ENCODE measurements at regions not wholly inside any gene's neighbourhood (a gene's known extent, or its start where the extent isn't known, plus 50 kb on each side); places are given as distances from the start of the nearest gene placed in this dataset.

GRCh38 chr13:64256751-64257150 is 2841.1 kb upstream of the PCDH20 start:
- Histone ChIP-seq H3K4me3 (ENCODE audit: low read length) (no peak overlapping the region), H3K27me3 (ENCODE audit: control insufficient read depth, insufficient read depth) (no peaks in the 10 kb centered on the region), H3K27ac (ENCODE audit: low read length) (no peak overlapping the region), H3K4me1 (ENCODE audit: control insufficient read depth, insufficient read depth, low read length) (no peaks in the 10 kb centered on the region), H3K9me3 (ENCODE audit: control insufficient read depth, low read length) (no peaks in the 10 kb centered on the region)
- DNase-seq (no peak), ATAC-seq (no peak)
- WGBS: 76% methylated on average over 3 of the region's 3 CpGs
- intact Hi-C loops (cut with DNase I): no loop called here

GRCh38 chr13:64255988-64256387 is 2840.3 kb upstream of the PCDH20 start:
- 87% methylated on average over 1 of the region's 1 CpG for WGBS
- DNase-seq: no peak
- Histone ChIP-seq H3K27me3 (ENCODE audit: control insufficient read depth, insufficient read depth) (no peaks in the 10 kb centered on the region), H3K4me3 (ENCODE audit: low read length) (no peak overlapping the region), H3K9me3 (ENCODE audit: control insufficient read depth, low read length) (no peaks in the 10 kb centered on the region), H3K27ac (ENCODE audit: low read length) (no peak overlapping the region), H3K4me1 (ENCODE audit: control insufficient read depth, insufficient read depth, low read length) (no peaks in the 10 kb centered on the region)
- intact Hi-C loops (cut with DNase I): no loop called here
- ATAC-seq: no peak

- Histone ChIP-seq H3K27ac (ENCODE audit: low read length) (no peak overlapping the region), H3K4me3 (ENCODE audit: low read length) (no peak overlapping the region), H3K27me3 (ENCODE audit: control insufficient read depth, insufficient read depth) (no peaks in the 10 kb centered on the region), H3K4me1 (ENCODE audit: control insufficient read depth, insufficient read depth, low read length) (no peaks in the 10 kb centered on the region), H3K9me3 (ENCODE audit: control insufficient read depth, low read length) (no peaks in the 10 kb centered on the region)
- intact Hi-C loops (cut with DNase I): no loop called here
- DNase-seq: no peak
- ATAC-seq: no peak
Measured at GRCh38 chr13:64248371-64249065, 2832.9 kb upstream of the PCDH20 start.

GRCh38 chr13:64239372-64239771 is 2823.7 kb upstream of the PCDH20 start:
- Histone ChIP-seq H3K4me1 (ENCODE audit: control insufficient read depth, insufficient read depth, low read length) (no peaks in the 10 kb centered on the region), H3K4me3 (ENCODE audit: low read length) (no peak overlapping the region), H3K27me3 (ENCODE audit: control insufficient read depth, insufficient read depth) (no peaks in the 10 kb centered on the region), H3K27ac (ENCODE audit: low read length) (no peak overlapping the region), H3K9me3 (ENCODE audit: control insufficient read depth, low read length) (no peaks in the 10 kb centered on the region)
- 52% methylated on average over 2 of the region's 2 CpGs for WGBS
- intact Hi-C loops (cut with DNase I): no loop called here
- DNase-seq: no peak
- no peak for ATAC-seq

- H3K9me3 ChIP-seq (ENCODE audit: control insufficient read depth, low read length): no peaks in the 10 kb centered on the region
- H3K27ac ChIP-seq (ENCODE audit: low read length): no peak overlapping the region
- no peaks in the 10 kb centered on the region for H3K4me1 ChIP-seq (ENCODE audit: control insufficient read depth, insufficient read depth, low read length)
- intact Hi-C loops (cut with DNase I): no loop called here
- 84% methylated on average over 4 of the region's 4 CpGs for WGBS
- H3K27me3 ChIP-seq (ENCODE audit: control insufficient read depth, insufficient read depth): no peaks in the 10 kb centered on the region
- DNase-seq (no peak), ATAC-seq (no peak)
- H3K4me3 ChIP-seq (ENCODE audit: low read length): no peak overlapping the region
Measured at GRCh38 chr13:64234255-64234654, 2818.6 kb upstream of the PCDH20 start.

GRCh38 chr13:64223016-64223415 is 2807.4 kb upstream of the PCDH20 start:
- Histone ChIP-seq H3K27ac (ENCODE audit: low read length) (no peak overlapping the region), H3K4me1 (ENCODE audit: control insufficient read depth, insufficient read depth, low read length) (no peaks in the 10 kb centered on the region), H3K9me3 (ENCODE audit: control insufficient read depth, low read length) (no peaks in the 10 kb centered on the region), H3K27me3 (ENCODE audit: control insufficient read depth, insufficient read depth) (no peaks in the 10 kb centered on the region), H3K4me3 (ENCODE audit: low read length) (no peak overlapping the region)
- DNase-seq: no peak
- ATAC-seq: no peak
- WGBS: 93% methylated on average over 3 of the region's 3 CpGs
- intact Hi-C loops (cut with DNase I): no loop called here

- no peak for DNase-seq
- intact Hi-C loops (cut with DNase I): no loop called here
- no peak for ATAC-seq
- Histone ChIP-seq H3K9me3 (ENCODE audit: control insufficient read depth, low read length) (no peaks in the 10 kb centered on the region), H3K4me3 (ENCODE audit: low read length) (no peak overlapping the region), H3K27me3 (ENCODE audit: control insufficient read depth, insufficient read depth) (no peaks in the 10 kb centered on the region), H3K27ac (ENCODE audit: low read length) (no peak overlapping the region), H3K4me1 (ENCODE audit: control insufficient read depth, insufficient read depth, low read length) (no peaks in the 10 kb centered on the region)
- WGBS: 89% methylated on average over 9 of the region's 9 CpGs
Measured at GRCh38 chr13:64206430-64207225, 2791.0 kb upstream of the PCDH20 start.

GRCh38 chr13:64202517-64202916 is 2786.9 kb upstream of the PCDH20 start:
- no peak for ATAC-seq
- Histone ChIP-seq H3K4me1 (ENCODE audit: control insufficient read depth, insufficient read depth, low read length) (no peaks in the 10 kb centered on the region), H3K27me3 (ENCODE audit: control insufficient read depth, insufficient read depth) (no peaks in the 10 kb centered on the region), H3K9me3 (ENCODE audit: control insufficient read depth, low read length) (no peaks in the 10 kb centered on the region), H3K27ac (ENCODE audit: low read length) (no peak overlapping the region), H3K4me3 (ENCODE audit: low read length) (no peak overlapping the region)
- intact Hi-C loops (cut with DNase I): no loop called here
- DNase-seq: no peak
- 62% methylated on average over 1 of the region's 1 CpG for WGBS

GRCh38 chr13:64197232-64197631 is 2781.6 kb upstream of the PCDH20 start:
- Histone ChIP-seq H3K27ac (ENCODE audit: low read length) (no peak overlapping the region), H3K4me1 (ENCODE audit: control insufficient read depth, insufficient read depth, low read length) (no peaks in the 10 kb centered on the region), H3K27me3 (ENCODE audit: control insufficient read depth, insufficient read depth) (no peaks in the 10 kb centered on the region), H3K9me3 (ENCODE audit: control insufficient read depth, low read length) (no peaks in the 10 kb centered on the region), H3K4me3 (ENCODE audit: low read length) (no peak overlapping the region)
- ATAC-seq: no peak
- no peak for DNase-seq
- intact Hi-C loops (cut with DNase I): no loop called here

- ATAC-seq: no peak
- Histone ChIP-seq H3K4me3 (ENCODE audit: low read length) (no peak overlapping the region), H3K4me1 (ENCODE audit: control insufficient read depth, insufficient read depth, low read length) (no peaks in the 10 kb centered on the region), H3K27ac (ENCODE audit: low read length) (no peak overlapping the region), H3K9me3 (ENCODE audit: control insufficient read depth, low read length) (no peaks in the 10 kb centered on the region), H3K27me3 (ENCODE audit: control insufficient read depth, insufficient read depth) (no peaks in the 10 kb centered on the region)
- 63% methylated on average over 2 of the region's 2 CpGs for WGBS
- intact Hi-C loops (cut with DNase I): no loop called here
- DNase-seq: no peak
Measured at GRCh38 chr13:64186503-64187250, 2771.0 kb upstream of the PCDH20 start.

GRCh38 chr13:64186071-64186470 is 2770.4 kb upstream of the PCDH20 start:
- H3K4me3 ChIP-seq (ENCODE audit: low read length): no peak overlapping the region
- no peak overlapping the region for H3K27ac ChIP-seq (ENCODE audit: low read length)
- H3K9me3 ChIP-seq (ENCODE audit: control insufficient read depth, low read length): no peaks in the 10 kb centered on the region
- H3K27me3 ChIP-seq (ENCODE audit: control insufficient read depth, insufficient read depth): no peaks in the 10 kb centered on the region
- intact Hi-C loops (cut with DNase I): no loop called here
- 55% methylated on average over 1 of the region's 1 CpG for WGBS
- no peak for DNase-seq
- H3K4me1 ChIP-seq (ENCODE audit: control insufficient read depth, insufficient read depth, low read length): no peaks in the 10 kb centered on the region
- ATAC-seq: no peak
